ENCODE measurements at regions not wholly inside any gene's neighbourhood (a gene's known extent, or its start where the extent isn't known, plus 50 kb on each side); places are given as distances from the start of the nearest gene placed in this dataset.
"Not testable (repeated sequence)": the region's sequence is repeated elsewhere in the genome, so short reads cannot be mapped to it uniquely, and the experiment has no call there.

DNA sequence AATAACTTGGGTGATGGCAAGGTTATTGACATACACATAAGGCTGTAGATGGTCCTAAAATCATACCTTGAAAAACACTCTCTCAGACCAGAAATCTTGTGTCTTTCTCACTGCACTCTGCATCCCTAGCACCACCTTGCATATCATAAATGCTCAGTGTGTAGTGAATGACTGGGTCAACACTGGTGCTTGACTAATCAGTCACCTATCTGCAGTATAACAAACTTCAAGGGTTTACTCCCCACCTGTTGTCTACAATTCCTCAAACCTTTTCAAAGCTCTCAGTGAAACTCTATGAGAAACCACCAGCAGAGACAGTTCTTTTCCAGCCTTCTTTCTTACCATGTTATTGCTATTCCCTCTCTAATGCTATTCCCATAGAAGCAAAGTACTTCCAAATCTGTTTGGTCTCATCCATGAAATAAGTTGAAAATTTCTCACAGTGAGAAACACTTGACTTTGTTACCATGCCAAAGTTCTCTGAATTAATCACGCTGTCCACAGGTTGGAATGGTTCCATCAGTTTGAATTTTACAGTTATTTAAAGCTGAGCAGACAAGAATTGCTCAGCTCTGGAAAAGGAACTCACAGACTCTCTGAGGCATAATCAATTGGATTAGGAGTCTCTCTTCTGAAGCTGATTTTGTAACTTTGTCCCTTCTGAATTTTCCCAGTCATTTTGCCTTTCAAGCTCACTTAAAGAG, 104.8 kb upstream of the EYA4 start:
- 19 to 26% (median 22%) methylated on average over 1 of the region's 1 CpG for WGBS, 4 donors
- intact Hi-C loops (cut with DNase I): no loop called here
- TF ChIP-seq, protein P1, sequence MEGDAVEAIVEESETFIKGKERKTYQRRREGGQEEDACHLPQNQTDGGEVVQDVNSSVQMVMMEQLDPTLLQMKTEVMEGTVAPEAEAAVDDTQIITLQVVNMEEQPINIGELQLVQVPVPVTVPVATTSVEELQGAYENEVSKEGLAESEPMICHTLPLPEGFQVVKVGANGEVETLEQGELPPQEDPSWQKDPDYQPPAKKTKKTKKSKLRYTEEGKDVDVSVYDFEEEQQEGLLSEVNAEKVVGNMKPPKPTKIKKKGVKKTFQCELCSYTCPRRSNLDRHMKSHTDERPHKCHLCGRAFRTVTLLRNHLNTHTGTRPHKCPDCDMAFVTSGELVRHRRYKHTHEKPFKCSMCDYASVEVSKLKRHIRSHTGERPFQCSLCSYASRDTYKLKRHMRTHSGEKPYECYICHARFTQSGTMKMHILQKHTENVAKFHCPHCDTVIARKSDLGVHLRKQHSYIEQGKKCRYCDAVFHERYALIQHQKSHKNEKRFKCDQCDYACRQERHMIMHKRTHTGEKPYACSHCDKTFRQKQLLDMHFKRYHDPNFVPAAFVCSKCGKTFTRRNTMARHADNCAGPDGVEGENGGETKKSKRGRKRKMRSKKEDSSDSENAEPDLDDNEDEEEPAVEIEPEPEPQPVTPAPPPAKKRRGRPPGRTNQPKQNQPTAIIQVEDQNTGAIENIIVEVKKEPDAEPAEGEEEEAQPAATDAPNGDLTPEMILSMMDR (IDR thresholded peaks at IDR 0.05): no peak
- TF ChIP-seq POLR2A (IDR thresholded peaks at IDR 0.05): no peak

DNA sequence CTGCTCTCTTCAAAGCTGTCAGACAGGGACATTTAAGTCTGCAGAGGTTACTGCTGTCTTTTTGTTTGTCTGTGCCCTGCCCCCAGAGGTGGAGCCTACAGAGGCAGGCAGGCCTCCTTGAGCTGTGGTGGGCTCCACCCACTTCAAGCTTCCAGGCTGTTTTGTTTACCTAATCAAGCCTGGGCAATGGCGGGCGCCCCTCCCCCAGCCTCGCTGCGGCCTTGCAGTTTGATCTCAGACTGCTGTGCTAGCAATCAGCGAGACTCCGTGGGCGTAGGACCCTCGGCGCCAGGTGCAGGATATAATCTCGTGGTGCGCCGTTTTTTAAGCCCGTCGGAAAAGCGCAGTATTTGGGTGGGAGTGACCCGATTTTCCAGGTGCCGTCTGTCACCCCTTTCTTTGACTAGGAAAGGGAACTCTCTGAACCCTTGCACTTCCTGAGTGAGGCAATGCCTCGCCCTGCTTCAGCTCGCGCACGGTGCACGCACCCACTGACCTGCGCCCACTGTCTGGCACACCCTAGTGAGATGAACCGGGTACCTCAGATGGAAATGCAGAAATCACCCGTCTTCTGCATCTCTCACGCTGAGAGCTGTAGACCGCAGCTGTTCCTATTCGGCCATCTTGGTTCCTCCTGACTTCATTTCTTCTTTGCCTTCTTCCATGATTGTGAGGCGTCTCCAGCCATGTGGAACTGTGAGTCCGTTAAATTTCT, 93.5 kb upstream of the EYA4 start:
- H3K4me3 ChIP-seq; H3K36me3 ChIP-seq (replicated peaks in 1 of 2); H3K27me3 ChIP-seq; intact Hi-C loops (cut with DNase I); H3K27ac ChIP-seq; DNase-seq; H3K4me1 ChIP-seq (replicated peaks in 1 of 2); H3K9me3 ChIP-seq (replicated peaks in 1 of 3): not testable (repeated sequence)
- WGBS, 4 donors: 87 to 93% (median 91%) methylated on average over 26 to 30 of the region's 30 CpGs

More for the DNA sequence above, 104.8 kb upstream of the EYA4 start:
- Histone ChIP-seq H3K27me3 (no peaks in the 10 kb centered on the region), H3K9me3 (replicated peaks in 1 of 3) (no peaks in the 10 kb centered on the region), H3K27ac (no peak overlapping the region), H3K4me3 (no peak overlapping the region), H3K36me3 (replicated peaks in 1 of 2) (no peaks in the 10 kb centered on the region), H3K4me1 (replicated peaks in 1 of 2) (peaks cover 2 to 25% of the 10 kb centered on the region in 2 donors)
- no peak for DNase-seq

DNA sequence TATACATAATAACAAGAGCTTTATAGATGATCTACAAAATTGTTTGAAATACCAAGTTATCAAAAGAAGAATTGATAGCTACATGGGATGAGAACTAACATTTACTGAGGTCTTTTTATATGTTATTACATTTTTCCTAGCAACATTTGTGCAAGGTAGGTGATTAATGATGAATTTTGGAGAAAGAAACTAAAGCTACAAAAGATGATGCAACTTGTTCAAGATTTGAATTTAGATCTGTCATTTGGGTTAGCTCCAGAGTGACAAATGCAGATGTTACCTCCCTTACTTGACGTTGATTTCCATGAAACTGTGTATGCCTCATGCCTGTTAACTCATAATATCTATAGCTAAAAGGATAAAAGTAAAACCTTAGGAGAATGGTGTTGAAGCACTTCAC, 84.5 kb upstream of the EYA4 start:
- Histone ChIP-seq H3K4me1 (replicated peaks in 1 of 2) (no peaks in the 10 kb centered on the region), H3K9me3 (replicated peaks in 1 of 3) (no peaks in the 10 kb centered on the region), H3K36me3 (replicated peaks in 1 of 2) (no peaks in the 10 kb centered on the region), H3K27me3 (no peaks in the 10 kb centered on the region), H3K4me3 (no peak overlapping the region), H3K27ac (no peak overlapping the region)
- DNase-seq: no peak
- TF ChIP-seq POLR2A (IDR thresholded peaks at IDR 0.05): no peak
- 63 to 86% (median 78%) methylated on average over 1 of the region's 1 CpG for WGBS, 4 donors
- intact Hi-C loops (cut with DNase I): no loop called here

DNA sequence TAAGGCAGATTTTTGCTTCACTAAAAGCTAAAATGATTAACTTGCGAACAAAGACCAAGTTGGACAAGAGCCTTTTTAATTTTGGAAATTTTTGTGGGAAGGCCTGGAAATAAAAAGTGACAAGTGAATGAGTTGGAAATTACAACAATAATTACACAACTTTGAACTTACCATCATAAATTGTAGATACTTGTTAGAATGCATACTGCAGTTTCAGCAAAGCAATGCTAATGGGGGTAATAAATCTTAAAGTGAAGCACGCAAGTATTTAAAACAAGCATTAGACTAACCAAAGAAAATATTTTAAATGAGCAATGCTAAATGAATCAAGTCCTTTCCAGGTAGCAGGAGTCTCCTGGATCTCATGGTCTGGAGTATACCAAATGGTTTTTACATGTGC, 83.2 kb upstream of the EYA4 start:
- no peaks in the 10 kb centered on the region for H3K36me3 ChIP-seq (replicated peaks in 1 of 2)
- H3K27me3 ChIP-seq: no peaks in the 10 kb centered on the region
- no peak overlapping the region for H3K4me3 ChIP-seq
- no peaks in the 10 kb centered on the region for H3K4me1 ChIP-seq (replicated peaks in 1 of 2)
- no peaks in the 10 kb centered on the region for H3K9me3 ChIP-seq (replicated peaks in 1 of 3)
- 62 to 75% (median 68%) methylated on average over 2 of the region's 2 CpGs for WGBS, 4 donors
- no peak for TF ChIP-seq POLR2A (IDR thresholded peaks at IDR 0.05)
- TF ChIP-seq, protein P1 (IDR thresholded peaks at IDR 0.05): no peak
- no peak overlapping the region for H3K27ac ChIP-seq
- intact Hi-C loops (cut with DNase I): no loop called here
- DNase-seq: no peak

DNA sequence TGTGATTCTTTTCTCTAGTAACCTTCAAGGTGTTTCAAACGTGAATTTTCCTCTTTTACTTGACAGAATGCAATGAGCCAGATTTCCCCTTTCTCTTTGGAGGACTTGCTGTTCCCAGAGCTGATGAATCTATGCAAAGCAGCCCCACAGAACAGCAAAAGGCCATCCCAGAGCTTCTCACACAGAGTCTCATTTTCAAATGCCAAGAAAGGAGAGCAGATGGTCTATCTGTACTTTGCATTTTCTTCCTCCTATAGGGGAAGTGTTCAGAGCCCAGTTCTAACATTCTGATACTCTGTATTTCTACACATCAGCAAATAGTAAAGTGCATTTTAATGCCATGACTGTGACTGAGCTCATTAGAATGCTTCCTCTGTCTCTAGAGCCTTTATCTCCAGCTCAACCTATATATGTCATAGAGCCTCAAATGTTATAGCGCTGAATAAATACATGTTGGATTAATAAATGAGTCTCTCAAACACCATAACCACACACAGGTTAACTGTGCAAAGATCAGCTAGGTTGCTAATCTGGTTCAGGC, 81.8 kb upstream of the EYA4 start:
- H3K27ac ChIP-seq: no peak overlapping the region
- no peaks in the 10 kb centered on the region for H3K4me1 ChIP-seq (replicated peaks in 1 of 2)

More for the DNA sequence above, 81.8 kb upstream of the EYA4 start:
- Histone ChIP-seq H3K36me3 (replicated peaks in 1 of 2) (no peaks in the 10 kb centered on the region), H3K27me3 (no peaks in the 10 kb centered on the region), H3K9me3 (replicated peaks in 1 of 3) (no peaks in the 10 kb centered on the region), H3K4me3 (no peak overlapping the region)
- no peak for DNase-seq
- 49 to 64% (median 58%) methylated on average over 2 of the region's 2 CpGs for WGBS, 4 donors
- TF ChIP-seq, protein P1 (IDR thresholded peaks at IDR 0.05): no peak
- no peak for TF ChIP-seq POLR2A (IDR thresholded peaks at IDR 0.05)
- intact Hi-C loops (cut with DNase I): no loop called here
